Endothelial cell (in vitro differentiated cells): ENCODE measurements at regions not wholly inside any gene's neighbourhood (a gene's known extent, or its start where the extent isn't known, plus 50 kb on each side); places are given as distances from the start of the nearest gene placed in this dataset.

Experiments used
- DNase-seq: peaks from one replicate; pipeline ENCODE4 v3.0.0; 2021; ENCODE audit warnings: low spot score
- H3K27ac Mint-ChIP-seq: one replicate; pipeline ENCODE4 v1.8.0; 2021; ENCODE audit warnings: mixed read lengths, inconsistent platforms; ENCODE audit not compliant: unreplicated experiment
- H3K27me3 Mint-ChIP-seq: one replicate; pipeline ENCODE4 v1.8.0; 2021; ENCODE audit warnings: mild to moderate bottlenecking, moderate library complexity, mixed read lengths, inconsistent platforms; ENCODE audit not compliant: unreplicated experiment
- H3K36me3 Mint-ChIP-seq: one replicate; pipeline ENCODE4 v1.8.0; 2021; ENCODE audit warnings: mild to moderate bottlenecking, low read depth, mixed read lengths, inconsistent platforms; ENCODE audit not compliant: unreplicated experiment
- H3K4me1 Mint-ChIP-seq: one replicate; pipeline ENCODE4 v1.8.0; 2021; ENCODE audit warnings: mild to moderate bottlenecking, mixed read lengths, inconsistent platforms; ENCODE audit not compliant: unreplicated experiment
- H3K4me3 Mint-ChIP-seq: one replicate; pipeline ENCODE4 v1.8.0; 2021; ENCODE audit warnings: mild to moderate bottlenecking, mixed read lengths, inconsistent platforms; ENCODE audit not compliant: unreplicated experiment
- H3K9me3 Mint-ChIP-seq: one replicate; pipeline ENCODE4 v1.8.0; 2021; ENCODE audit warnings: mixed read lengths, inconsistent platforms; ENCODE audit not compliant: unreplicated experiment
- CTCF ChIP-seq: fragments of 200-600 bp; sonication (generic); IDR thresholded peaks from one replicate; pipeline ENCODE4 v1.5.0; 2021; ENCODE audit warnings: antibody characterized with exemption; ENCODE audit not compliant: unreplicated experiment

- TF ChIP-seq CTCF: no peak
- H3K27me3 Mint-ChIP-seq: peaks cover 3% of the 10 kb centered on the region
- no peak overlapping the region for H3K27ac Mint-ChIP-seq
- H3K36me3 Mint-ChIP-seq: peaks cover 7% of the 10 kb centered on the region
- DNase-seq: no peak
- no peaks in the 10 kb centered on the region for H3K4me1 Mint-ChIP-seq
- no peak overlapping the region for H3K4me3 Mint-ChIP-seq
- peaks cover 13% of the 10 kb centered on the region for H3K9me3 Mint-ChIP-seq
Observed at GRCh38 chr20:41783423-41784208, 165.4 kb upstream of the CHD6 start.

- Mint-ChIP-seq H3K9me3 (peaks cover 17% of the 10 kb centered on the region), H3K4me1 (no peaks in the 10 kb centered on the region), H3K27me3 (peaks cover 3% of the 10 kb centered on the region), H3K27ac (no peak overlapping the region), H3K4me3 (no peak overlapping the region), H3K36me3 (peaks cover 7% of the 10 kb centered on the region)
- DNase-seq: no peak
- no peak for TF ChIP-seq CTCF
Observed at GRCh38 chr20:41782730-41783406, 164.7 kb upstream of the CHD6 start.

- peaks cover 3% of the 10 kb centered on the region for H3K27me3 Mint-ChIP-seq
Observed at GRCh38 chr20:41782255-41782654, 164.1 kb upstream of the CHD6 start.

GRCh38 chr20:41776421-41776820 is 158.2 kb upstream of the CHD6 start:
- peaks cover 20% of the 10 kb centered on the region for H3K9me3 Mint-ChIP-seq
- H3K27me3 Mint-ChIP-seq: peaks cover 6% of the 10 kb centered on the region
- no peak overlapping the region for H3K4me3 Mint-ChIP-seq
- no peak for DNase-seq
- no peak for TF ChIP-seq CTCF
- H3K36me3 Mint-ChIP-seq: peaks cover 7% of the 10 kb centered on the region
- no peak overlapping the region for H3K27ac Mint-ChIP-seq
- no peaks in the 10 kb centered on the region for H3K4me1 Mint-ChIP-seq

More at GRCh38 chr20:41782255-41782654, 164.1 kb upstream of the CHD6 start:
- DNase-seq: no peak
- Mint-ChIP-seq H3K9me3 (peaks cover 17% of the 10 kb centered on the region), H3K27ac (no peak overlapping the region), H3K4me3 (no peak overlapping the region), H3K4me1 (no peaks in the 10 kb centered on the region), H3K36me3 (peaks cover 7% of the 10 kb centered on the region)
- TF ChIP-seq CTCF: no peak

GRCh38 chr20:41774291-41774690 is 156.1 kb upstream of the CHD6 start:
- Mint-ChIP-seq H3K36me3 (peaks cover under 1% of the 10 kb centered on the region), H3K4me1 (peaks cover 7% of the 10 kb centered on the region), H3K4me3 (no peak overlapping the region), H3K9me3 (peaks cover 16% of the 10 kb centered on the region), H3K27ac (no peak overlapping the region), H3K27me3 (peaks cover 3% of the 10 kb centered on the region)
- no peak for TF ChIP-seq CTCF
- DNase-seq: no peak
